HCT116 (cell line): ENCODE measurements at regions not wholly inside any gene's neighbourhood (a gene's known extent, or its start where the extent isn't known, plus 50 kb on each side); places are given as distances from the start of the nearest gene placed in this dataset.

Experiments
- ATAC-seq: fragments of 200-7000 bp; cut with Tn5 transposase; 2 replicates; pipeline ENCODE4 v1.9.1; 2020; ENCODE audit warnings: mild to moderate bottlenecking, moderate library complexity
- BruUV-seq: library from RNA; stranded (reverse); fragments of 400-500 nt; replicated peaks from 2 replicates; lab custom pipeline; 2021; lab: Mats Ljungman, UMichigan
- CTCF ChIA-PET: fragments of 300-600 bp; sonication (Branson Sonifier 250); formaldehyde crosslinking; loops from one replicate; lab custom pipeline; 2021; ENCODE audit warnings: antibody characterized with exemption; lab: Charles Lee
- POLR2A ChIA-PET: fragments of 300-600, 350-600 bp; sonication (Branson Sonifier 250); formaldehyde crosslinking; loops from one replicate; lab custom pipeline; 2021; ENCODE audit warnings: antibody characterized with exemption; lab: Charles Lee
- RAD21 ChIA-PET, 2 experiments: fragments of 300-600 bp; sonication (Branson Sonifier 250); formaldehyde crosslinking; loops; one replicate each; lab custom pipeline; 2023; ENCODE audit warnings: low total read pairs in 2 of 2; ENCODE audit not compliant: uncharacterized antibody in 2 of 2, unreplicated experiment in 2 of 2, low non-redundant PET in 1 of 2; lab: Charles Lee
- DNase-seq: peaks from one replicate; pipeline ENCODE4 v3.0.0-alpha.2; 2010; ENCODE audit warnings: low read depth, low spot score
- H2AFZ ChIP-seq: fragments of 200-600 bp; shearing (Covaris generic), sonication (generic); 2 replicates; pipeline ENCODE4 v1.6.1; 2017; ENCODE audit warnings: low read depth, mixed run types, mixed read lengths, antibody characterized with exemption, low read length; ENCODE audit not compliant: poor library complexity, severe bottlenecking
- H3K27ac ChIP-seq: 2 replicates; pipeline ENCODE4 v1.5.1; 2012; ENCODE audit warnings: low read depth, low read length
- H3K27me3 ChIP-seq: fragments of 200-600 bp; sonication (generic); 2 replicates; pipeline ENCODE4 v1.6.1; 2016; ENCODE audit warnings: mixed run types, low read length, mixed read lengths; ENCODE audit not compliant: insufficient read depth
- H3K36me3 ChIP-seq, 2 experiments: fragments of 200-500 bp in 1 of 2; fragments of 200-600 bp in 1 of 2; sonication (Bioruptor generic) in 1 of 2; sonication (generic) in 1 of 2; 2 replicates each; pipeline versions ENCODE4 v1.5.1 to v1.6.1; 2014 to 2016; ENCODE audit warnings: low read length in 2 of 2, inconsistent platforms in 1 of 2, mixed read lengths in 1 of 2, mixed run types in 1 of 2; ENCODE audit not compliant: insufficient read depth in 2 of 2, control insufficient read depth in 1 of 2
- H3K4me1 ChIP-seq, 2 experiments: fragments of 200-600 bp in 1 of 2; sonication (generic) in 1 of 2; 2 replicates each; pipeline versions ENCODE4 v1.5.1 to v1.6.1; 2012 to 2017; ENCODE audit warnings: low read length in 2 of 2, inconsistent platforms in 1 of 2, mild to moderate bottlenecking in 1 of 2, mixed read lengths in 1 of 2, mixed run types in 1 of 2, moderate library complexity in 1 of 2; ENCODE audit not compliant: insufficient read depth in 2 of 2, control insufficient read depth in 1 of 2
- H3K4me2 ChIP-seq: fragments of 200-600 bp; sonication (generic); 2 replicates; pipeline ENCODE4 v1.6.1; 2017; ENCODE audit warnings: mixed run types, low read length, mixed read lengths
- H3K4me3 ChIP-seq, 2 experiments: fragments of 200-600 bp in 1 of 2; sonication (generic) in 1 of 2; replicated peaks in 1 of 2; 2 replicates each; pipeline ENCODE4 v1.5.1; 2011 to 2016; ENCODE audit warnings: low read length in 2 of 2, control low read depth in 1 of 2, low read depth in 1 of 2, mild to moderate bottlenecking in 1 of 2, mixed read lengths in 1 of 2, mixed run types in 1 of 2
- H3K79me2 ChIP-seq: fragments of 200-600 bp; sonication (generic); 2 replicates; pipeline ENCODE4 v1.6.1; 2017; ENCODE audit warnings: mild to moderate bottlenecking, mixed run types, low read length, moderate library complexity, mixed read lengths; ENCODE audit not compliant: insufficient read depth
- H3K9ac ChIP-seq: fragments of 200-600 bp; sonication (generic); 2 replicates; pipeline ENCODE4 v1.6.1; 2016; ENCODE audit warnings: low read length, mixed read lengths
- H3K9me2 ChIP-seq: fragments of 200-600 bp; sonication (generic), shearing (Covaris generic); 2 replicates; pipeline ENCODE4 v1.6.1; 2017; ENCODE audit warnings: mixed run types, mild to moderate bottlenecking, moderate library complexity; ENCODE audit not compliant: insufficient read depth
- H3K9me3 ChIP-seq, 2 experiments: fragments of 200-500 bp in 1 of 2; fragments of 200-600 bp in 1 of 2; sonication (Bioruptor generic) in 1 of 2; sonication (generic) in 1 of 2; 2 replicates each; pipeline ENCODE4 v1.6.1; 2014 to 2017; ENCODE audit warnings: low read length in 2 of 2, mixed read lengths in 2 of 2, inconsistent platforms in 1 of 2, low read depth in 1 of 2, mild to moderate bottlenecking in 1 of 2, mixed run types in 1 of 2, moderate library complexity in 1 of 2; ENCODE audit not compliant: control insufficient read depth in 1 of 2, insufficient read depth in 1 of 2
- H4K20me1 ChIP-seq: fragments of 200-600 bp; sonication (generic), shearing (Covaris generic); 2 replicates; pipeline ENCODE4 v1.6.1; 2017; ENCODE audit warnings: mixed run types, mild to moderate bottlenecking, moderate library complexity; ENCODE audit not compliant: insufficient read depth
- CBX3 ChIP-seq: IDR thresholded peaks from 2 replicates; pipeline ENCODE4 v1.6.1; 2012; ENCODE audit warnings: low read depth
- CEBPB ChIP-seq: IDR thresholded peaks from 2 replicates; pipeline ENCODE4 v1.6.1; 2012; ENCODE audit warnings: low read depth
- RAD21 ChIP-seq: IDR thresholded peaks from 2 replicates; pipeline ENCODE4 v1.6.1; 2012; ENCODE audit warnings: low read depth, mild to moderate bottlenecking
- REST ChIP-seq: IDR thresholded peaks from 2 replicates; pipeline ENCODE4 v1.6.1; 2012; ENCODE audit warnings: low read depth
- SRF ChIP-seq: IDR thresholded peaks from 2 replicates; pipeline ENCODE4 v1.6.1; 2012; ENCODE audit warnings: low read depth
- YY1 ChIP-seq: IDR thresholded peaks from 2 replicates; pipeline ENCODE4 v1.6.1; 2011; ENCODE audit warnings: low read length, low read depth, moderate library complexity, mild to moderate bottlenecking; ENCODE audit not compliant: insufficient replicate concordance; ENCODE audit errors: extremely low read depth
- ZBTB33 ChIP-seq: IDR thresholded peaks from 2 replicates; pipeline ENCODE4 v1.6.1; 2011; ENCODE audit warnings: mild to moderate bottlenecking, low read length, moderate library complexity; ENCODE audit not compliant: insufficient replicate concordance; ENCODE audit errors: extremely low read depth
- ZFX ChIP-seq: fragments of 450-650 bp; IDR thresholded peaks from 2 replicates; pipeline ENCODE4 v1.6.1; 2017
- intact Hi-C: fragments of 100-400 bp; cut with micrococcal nuclease; formaldehyde crosslinking; loops from 2 replicates; pipeline ENCODE4 v1.10.0; 2022
- TF ChIP-seq, protein P1 (sequence below), 3 experiments: fragments of 200-600 bp in 1 of 3; sonication (generic) in 1 of 3; IDR thresholded peaks in 2 of 3; conservative IDR thresholded peaks in 1 of 3; 2 replicates each; pipeline ENCODE4 v1.5.1; 2012 to 2017; ENCODE audit warnings: low read depth in 2 of 3, low read length in 2 of 3, antibody characterized with exemption in 1 of 3, borderline replicate concordance in 1 of 3, control low read depth in 1 of 3, mild to moderate bottlenecking in 1 of 3, mixed read lengths in 1 of 3, mixed run types in 1 of 3, moderate library complexity in 1 of 3; ENCODE audit not compliant: insufficient read depth in 1 of 3

DNA sequence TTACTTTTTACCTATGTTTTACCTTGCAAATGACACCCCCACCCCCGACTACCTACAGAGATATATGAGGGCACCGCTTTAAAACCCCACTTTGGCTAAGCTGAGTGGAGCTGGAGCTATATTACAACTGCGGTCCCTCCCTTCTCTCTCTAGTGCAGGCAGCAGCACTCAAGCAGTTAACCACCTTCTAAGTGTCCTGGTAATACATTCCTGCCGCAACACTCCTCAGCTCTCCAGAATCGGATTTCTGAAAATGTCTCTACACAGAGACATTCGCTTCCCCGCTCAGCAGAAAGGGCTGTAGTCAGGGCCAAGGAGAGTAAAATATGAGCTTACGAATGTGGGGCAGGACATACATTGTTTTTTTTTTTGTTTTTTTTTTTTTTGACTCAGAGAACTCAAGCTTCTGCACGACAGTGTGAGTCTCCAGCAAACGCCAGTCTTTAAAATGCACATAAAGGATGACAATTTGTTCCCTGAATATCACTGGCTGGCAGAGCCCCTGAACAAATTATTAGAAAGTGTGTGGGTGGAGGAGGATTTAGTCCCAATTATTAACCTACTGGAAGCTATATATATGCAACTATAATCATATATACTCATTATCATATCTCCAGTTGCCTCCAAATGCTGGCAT lies 287.0 kb upstream of the TET2 start (continued):
- no peak for TF ChIP-seq YY1
- TF ChIP-seq SRF: no peak
- TF ChIP-seq ZFX: no peak
- no peak for TF ChIP-seq REST
- TF ChIP-seq CBX3: no peak
- TF ChIP-seq, all 23 proteins: peak for 0

- H3K36me3 ChIP-seq: no peaks in the 10 kb centered on the region
- H2AFZ ChIP-seq: peak overlapping the region; percentile 81
- H4K20me1 ChIP-seq: no peaks in the 10 kb centered on the region
- no peaks in the 10 kb centered on the region for H3K79me2 ChIP-seq
- no peaks in the 10 kb centered on the region for H3K4me1 ChIP-seq
- ATAC-seq: peak; percentile 78
- H3K4me2 ChIP-seq: no peak overlapping the region
- ChIA-PET RAD21 (no interaction called here), CTCF (interaction anchor here (0.9 to 1.1 kb wide), 2 partner anchors 795 to 864 kb away, joined by 5 to 8 read pairs; no protein-coding TSS in a partner anchor), POLR2A (no interaction called here)
- intact Hi-C loops: loop anchor here (1.0 to 2.0 kb wide), 3 partner anchors 168 to 846 kb away; no protein-coding TSS in a partner anchor
- no peaks in the 10 kb centered on the region for H3K9me2 ChIP-seq
- BruUV-seq: no TSS peak
- no peak overlapping the region for H3K4me3 ChIP-seq
- no peaks in the 10 kb centered on the region for H3K27me3 ChIP-seq
- H3K27ac ChIP-seq: no peak overlapping the region
- peak; percentile 76 for DNase-seq
- no peak overlapping the region for H3K9ac ChIP-seq
- H3K9me3 ChIP-seq: no peaks in the 10 kb centered on the region
- TF ChIP-seq CEBPB: no peak
- TF ChIP-seq ZBTB33: no peak
- TF ChIP-seq CBX3: peak; percentile 27; the same call in 1 of the 2 replicates
- TF ChIP-seq, protein P1, sequence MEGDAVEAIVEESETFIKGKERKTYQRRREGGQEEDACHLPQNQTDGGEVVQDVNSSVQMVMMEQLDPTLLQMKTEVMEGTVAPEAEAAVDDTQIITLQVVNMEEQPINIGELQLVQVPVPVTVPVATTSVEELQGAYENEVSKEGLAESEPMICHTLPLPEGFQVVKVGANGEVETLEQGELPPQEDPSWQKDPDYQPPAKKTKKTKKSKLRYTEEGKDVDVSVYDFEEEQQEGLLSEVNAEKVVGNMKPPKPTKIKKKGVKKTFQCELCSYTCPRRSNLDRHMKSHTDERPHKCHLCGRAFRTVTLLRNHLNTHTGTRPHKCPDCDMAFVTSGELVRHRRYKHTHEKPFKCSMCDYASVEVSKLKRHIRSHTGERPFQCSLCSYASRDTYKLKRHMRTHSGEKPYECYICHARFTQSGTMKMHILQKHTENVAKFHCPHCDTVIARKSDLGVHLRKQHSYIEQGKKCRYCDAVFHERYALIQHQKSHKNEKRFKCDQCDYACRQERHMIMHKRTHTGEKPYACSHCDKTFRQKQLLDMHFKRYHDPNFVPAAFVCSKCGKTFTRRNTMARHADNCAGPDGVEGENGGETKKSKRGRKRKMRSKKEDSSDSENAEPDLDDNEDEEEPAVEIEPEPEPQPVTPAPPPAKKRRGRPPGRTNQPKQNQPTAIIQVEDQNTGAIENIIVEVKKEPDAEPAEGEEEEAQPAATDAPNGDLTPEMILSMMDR (IDR thresholded peaks at IDR 0.05 in 2 of 3, conservative IDR thresholded peaks at IDR 0.05 in 1 of 3; ENCODE audit: borderline replicate concordance in 1 of 3, insufficient read depth in 1 of 3, low read depth in 2 of 3, low read length in 2 of 3): peak; percentile 69 to 92 (median 74); a peak in 5 of 6 replicates
- peak; percentile 92 for TF ChIP-seq RAD21
Observed at GRCh38 chr4:104860238-104861123, 286.2 kb upstream of the TET2 start.
